ENCODE measurements at regions not wholly inside any gene's neighbourhood (a gene's known extent, or its start where the extent isn't known, plus 50 kb on each side); places are given as distances from the start of the nearest gene placed in this dataset.

GRCh38 chr18:59051470-59052165 lies 88.1 kb upstream of the SEC11C start:
- Histone ChIP-seq H2BK5ac (ENCODE audit: low read depth, low read length) (no peak overlapping the region), H3K23ac (ENCODE audit: insufficient read length) (no peak overlapping the region), H3K79me2 (ENCODE audit: control insufficient read depth in 1 of 2, insufficient read depth in 2 of 2, low read length in 2 of 2) (no peaks in the 10 kb centered on the region), H2BK20ac (ENCODE audit: low read length) (no peak overlapping the region), H3K27me3 (replicated peaks in 1 of 4; ENCODE audit: control insufficient read depth in 3 of 4, extremely low read depth in 1 of 4, insufficient read depth in 3 of 4, low read length in 3 of 4) (no peaks in the 10 kb centered on the region), H3K27ac (ENCODE audit: low read depth, low read length) (no peak overlapping the region), H3K4me3 (ENCODE audit: extremely low read depth in 1 of 4, insufficient read depth in 2 of 4, low read depth in 3 of 4, low read length in 4 of 4) (no peak overlapping the region), H3K4me1 (replicated peaks in 1 of 4; ENCODE audit: control insufficient read depth in 3 of 4, insufficient read depth in 4 of 4, low read length in 3 of 4) (peaks cover 5 to 11% (median 7%) of the 10 kb centered on the region in 4 experiments), H4K5ac (ENCODE audit: insufficient read length, low read depth, low read length) (no peak overlapping the region), H2AK5ac (ENCODE audit: low read depth, low read length) (no peak overlapping the region), H3K56ac (replicated peaks; ENCODE audit: insufficient read length, low read depth, low read length) (no peak overlapping the region), H3K4ac (replicated peaks; ENCODE audit: insufficient read length, low read depth, low read length) (no peak overlapping the region), H2AFZ (ENCODE audit: low read length) (no peak overlapping the region), H3K18ac (ENCODE audit: extremely low read depth, low read length) (no peak overlapping the region), H3K9me3 (ENCODE audit: insufficient read depth in 2 of 2, low read depth in 1 of 2, low read length in 1 of 2) (no peaks in the 10 kb centered on the region), H3K14ac (ENCODE audit: insufficient read length) (no peak overlapping the region), H3K9ac (replicated peaks in 1 of 4; ENCODE audit: extremely low read depth in 1 of 4, low read depth in 3 of 4, low read length in 3 of 4) (no peak overlapping the region), H4K8ac (ENCODE audit: extremely low read depth, insufficient read depth, low read length) (no peak overlapping the region), H3K36me3 (ENCODE audit: control insufficient read depth in 2 of 4, insufficient read depth in 4 of 4, low read length in 3 of 4) (no peaks in the 10 kb centered on the region), H3K4me2 (ENCODE audit: insufficient read depth in 1 of 2, low read depth in 2 of 2, low read length in 2 of 2) (no peak overlapping the region), H3K23me2 (ENCODE audit: low read depth, low read length) (no peaks in the 10 kb centered on the region), H2BK15ac (ENCODE audit: low read length) (no peak overlapping the region), H2BK12ac (ENCODE audit: low read depth, low read length) (no peak overlapping the region), H2BK120ac (replicated peaks; ENCODE audit: low read depth, low read length) (no peak overlapping the region), H4K20me1 (replicated peaks in 1 of 2; ENCODE audit: control insufficient read depth in 1 of 2, insufficient read depth in 2 of 2, low read length in 2 of 2) (no peaks in the 10 kb centered on the region), H3K79me1 (ENCODE audit: low read depth, low read length) (no peaks in the 10 kb centered on the region), H4K91ac (replicated peaks; ENCODE audit: insufficient read length, low read length) (no peak overlapping the region)
- TF ChIP-seq KDM5A (IDR thresholded peaks at IDR 0.05; ENCODE audit: low read length) = no peak
- FAIRE-seq (no peak), DNase-seq (ENCODE audit: low read depth in 1 of 2, low spot score in 2 of 2) (no peak)
- ChIA-PET CTCF (ENCODE audit: partially characterized antibody) (interaction anchor here (1.3 to 5.4 kb wide), 2 partner anchors 18 to 281 kb away, joined by 3 to 37 read pairs; no protein-coding TSS in a partner anchor), POLR2A (ENCODE audit: partially characterized antibody) (interaction anchor here (1.1 kb wide), 1 partner anchor 65 kb away, joined by 4 read pairs; no protein-coding TSS in a partner anchor)
- WGBS, 2 experiments (ENCODE audit: extremely low coverage in 1 of 2, insufficient coverage in 1 of 2, insufficient read length in 1 of 2, insufficient replicate concordance in 2 of 2, low coverage in 1 of 2, low lambda C conversion rate in 2 of 2, missing lambda C conversion rate in 1 of 2) = 90% methylated on average over 12 of the region's 12 CpGs; no CpG with 5 or more reads in 1 of the 2 experiments
